Lower leg skin (tissue), 4 donors: ENCODE measurements at regions not wholly inside any gene's neighbourhood (a gene's known extent, or its start where the extent isn't known, plus 50 kb on each side); places are given as distances from the start of the nearest gene placed in this dataset.

Source experiments
- DNase-seq, 2 donors: peaks; one replicate each; pipeline ENCODE4 v3.0.0-alpha.2; 2019; ENCODE audit warnings: low spot score in 2 of 2
- H3K4me3 ChIP-seq: fragments of 200-600 bp; sonication (generic); 2 replicates; pipeline ENCODE4 v1.5.1; 2017; ENCODE audit warnings: mild to moderate bottlenecking, low read depth; ENCODE audit not compliant: poor library complexity, severe bottlenecking
- CTCF ChIP-seq, 3 donors: fragments of 450-650 bp; IDR thresholded peaks; one replicate each; pipeline ENCODE4 v1.5.1; 2016; ENCODE audit warnings: antibody characterized with exemption in 3 of 3, mild to moderate bottlenecking in 3 of 3, moderate library complexity in 2 of 3
- POLR2A ChIP-seq, 2 donors: fragments of 450-650 bp; IDR thresholded peaks; one replicate each; pipeline ENCODE4 v1.6.1; 2016 to 2017; ENCODE audit warnings: antibody characterized with exemption in 2 of 2, mild to moderate bottlenecking in 1 of 2, moderate library complexity in 1 of 2
- WGBS, 2 donors: methylation state at CpG; one replicate each; pipeline ENCODE4 v1.1.5; 2018; 5-methylcytosine and 5-hydroxymethylcytosine counted together
- intact Hi-C: fragments of 100-400 bp; cut with DNase I; formaldehyde crosslinking; loops from one replicate; pipeline ENCODE4 v1.15.0; 2023; ENCODE audit warnings: low total_unique reads

GRCh38 chr12:24393071-24393470, 443.6 kb upstream of the SOX5 start:
- H3K4me3 ChIP-seq = no peak overlapping the region
- intact Hi-C loops = no loop called here
- no peak for DNase-seq
- TF ChIP-seq CTCF (IDR thresholded peaks at IDR 0.05) (no peak), POLR2A (IDR thresholded peaks at IDR 0.05) (no peak)
- 68 to 73% methylated on average over 2 of the region's 2 CpGs for WGBS, 2 donors

DNA sequence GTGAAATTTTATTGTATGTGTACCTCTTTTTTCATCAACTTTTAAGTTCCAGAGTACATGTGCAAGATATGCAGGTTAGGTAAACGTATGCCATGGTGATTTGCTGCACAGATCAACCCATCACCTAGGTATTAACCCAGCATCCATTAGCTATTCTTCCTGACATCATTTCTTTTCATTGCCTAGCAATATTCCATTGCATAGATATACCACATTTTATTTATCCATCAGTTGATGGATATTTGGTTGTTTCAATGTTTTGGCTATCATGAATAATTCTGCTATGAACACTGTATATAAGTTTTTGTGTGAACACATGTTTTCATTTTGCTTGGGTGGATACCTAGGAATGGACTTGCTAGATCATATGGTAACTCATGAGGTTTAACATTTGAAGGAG, 439.9 kb upstream of the SOX5 start:
- intact Hi-C loops = no loop called here
- no peak for TF ChIP-seq CTCF (IDR thresholded peaks at IDR 0.05)
- TF ChIP-seq POLR2A (IDR thresholded peaks at IDR 0.05) = no peak
- 87 to 89% methylated on average over 1 of the region's 1 CpG for WGBS, 2 donors
- no peak for DNase-seq
- H3K4me3 ChIP-seq = no peak overlapping the region

GRCh38 chr12:24387381-24387780, 437.9 kb upstream of the SOX5 start:
- no peak for TF ChIP-seq CTCF (IDR thresholded peaks at IDR 0.05)
- TF ChIP-seq POLR2A (IDR thresholded peaks at IDR 0.05) = no peak
- no peak overlapping the region for H3K4me3 ChIP-seq
- no peak for DNase-seq
- intact Hi-C loops = no loop called here
- 96% methylated on average over 3 of the region's 3 CpGs for WGBS, 2 donors

DNA sequence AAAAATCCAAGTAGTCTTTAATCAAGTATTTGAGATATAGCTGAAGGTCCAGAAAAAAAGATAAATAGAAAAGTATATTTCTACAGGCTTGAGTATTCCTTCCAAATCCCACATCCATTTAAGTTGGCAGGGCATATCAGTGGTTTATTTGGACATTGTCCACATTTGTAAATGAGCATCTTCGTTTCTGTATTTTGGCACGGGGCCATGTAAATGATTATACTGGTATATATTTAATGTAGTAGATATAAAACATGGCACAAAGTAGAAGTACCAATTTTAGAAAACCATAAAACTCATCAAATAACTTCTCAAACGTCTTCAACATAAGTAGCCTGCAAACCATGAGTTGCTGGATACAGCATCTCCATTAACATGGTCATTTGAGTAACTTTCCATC, 437.4 kb upstream of the SOX5 start:
- TF ChIP-seq POLR2A (IDR thresholded peaks at IDR 0.05) = no peak
- no peak for TF ChIP-seq CTCF (IDR thresholded peaks at IDR 0.05)
- 57 to 62% methylated on average over 3 of the region's 3 CpGs for WGBS, 2 donors
- intact Hi-C loops = no loop called here
- no peak for DNase-seq
- H3K4me3 ChIP-seq = no peak overlapping the region

GRCh38 chr12:24381790-24382189, 432.3 kb upstream of the SOX5 start:
- TF ChIP-seq CTCF (IDR thresholded peaks at IDR 0.05) = no peak
- no peak for TF ChIP-seq POLR2A (IDR thresholded peaks at IDR 0.05)
- DNase-seq = no peak
- intact Hi-C loops = no loop called here
- no peak overlapping the region for H3K4me3 ChIP-seq
- 87 to 88% methylated on average over 3 of the region's 3 CpGs for WGBS, 2 donors

GRCh38 chr12:24379861-24380521, 430.5 kb upstream of the SOX5 start:
- H3K4me3 ChIP-seq = no peak overlapping the region
- intact Hi-C loops = no loop called here
- no peak for TF ChIP-seq POLR2A (IDR thresholded peaks at IDR 0.05)
- TF ChIP-seq CTCF (IDR thresholded peaks at IDR 0.05) = no peak
- WGBS, 2 donors = 55 to 64% methylated on average over 5 of the region's 5 CpGs
- DNase-seq = no peak
